Right atrium auricular region (tissue), 2 donors: ENCODE measurements at regions not wholly inside any gene's neighbourhood (a gene's known extent, or its start where the extent isn't known, plus 50 kb on each side); places are given as distances from the start of the nearest gene placed in this dataset.
"Not testable (repeated sequence)": the region's sequence is repeated elsewhere in the genome, so short reads cannot be mapped to it uniquely, and the experiment has no call there.

Source experiments
- DNase-seq: peaks from one replicate; pipeline ENCODE4 v3.0.0-alpha.2; 2019; ENCODE audit warnings: low spot score
- H3K27ac ChIP-seq, 2 donors: fragments of 200-600 bp; sonication (generic); 1 replicate in 1 of 2; 2 replicates in 1 of 2; pipeline ENCODE4 v1.5.1; 2016 to 2019
- H3K27me3 ChIP-seq, 2 donors: fragments of 200-600 bp; sonication (generic); one replicate each; pipeline versions ENCODE4 v1.5.1 to v1.6.0; 2017 to 2019
- H3K36me3 ChIP-seq: fragments of 200-600 bp; sonication (generic); one replicate; pipeline ENCODE4 v1.5.1; 2016
- H3K4me1 ChIP-seq, 2 donors: fragments of 200-600 bp; sonication (generic); one replicate each; pipeline versions ENCODE4 v1.5.1 to v1.6.0; 2017 to 2019
- H3K4me3 ChIP-seq, 2 donors: fragments of 200-600 bp; sonication (generic); 1 replicate in 1 of 2; 2 replicates in 1 of 2; pipeline ENCODE4 v1.5.1; 2017 to 2019; ENCODE audit warnings: mild to moderate bottlenecking in 1 of 2, moderate library complexity in 1 of 2
- H3K9me3 ChIP-seq, 2 donors: fragments of 200-600 bp; sonication (generic); one replicate each; pipeline ENCODE4 v1.5.1; 2019
- CTCF ChIP-seq, 2 donors: fragments of 200-600 bp; sonication (generic); IDR thresholded peaks; one replicate each; pipeline ENCODE4 v1.5.1; 2019; ENCODE audit warnings: antibody characterized with exemption in 2 of 2

- no peak overlapping the region for H3K4me3 ChIP-seq
- H3K9me3 ChIP-seq = no peaks in the 10 kb centered on the region
- peaks cover 0 to 27% of the 10 kb centered on the region in 2 donors for H3K4me1 ChIP-seq
- H3K27me3 ChIP-seq = no peaks in the 10 kb centered on the region
- no peak for DNase-seq
- no peaks in the 10 kb centered on the region for H3K36me3 ChIP-seq
- no peak for TF ChIP-seq CTCF (IDR thresholded peaks at IDR 0.05)
- peak overlapping the region; percentile 81 to 87 for H3K27ac ChIP-seq
Observed at GRCh38 chr9:129548571-129549135, 72.2 kb downstream of the C9orf50 start.

- H3K4me3 ChIP-seq = no peak overlapping the region
- peak overlapping the region; percentile 81 to 87 for H3K27ac ChIP-seq
- DNase-seq = no peak
- no peaks in the 10 kb centered on the region for H3K36me3 ChIP-seq
- H3K4me1 ChIP-seq = peaks cover 0 to 27% of the 10 kb centered on the region in 2 donors
- TF ChIP-seq CTCF (IDR thresholded peaks at IDR 0.05) = no peak
- H3K9me3 ChIP-seq = no peaks in the 10 kb centered on the region
- H3K27me3 ChIP-seq = no peaks in the 10 kb centered on the region
Observed at GRCh38 chr9:129547869-129548570, 72.9 kb downstream of the C9orf50 start.

GRCh38 chr9:129547063-129547462 lies 73.8 kb downstream of the C9orf50 start:
- Histone ChIP-seq H3K27ac (no peak overlapping the region), H3K4me1 (peaks cover 0 to 27% of the 10 kb centered on the region in 2 donors), H3K36me3 (no peaks in the 10 kb centered on the region), H3K27me3 (no peaks in the 10 kb centered on the region), H3K9me3 (no peaks in the 10 kb centered on the region), H3K4me3 (no peak overlapping the region)
- no peak for DNase-seq
- TF ChIP-seq CTCF (IDR thresholded peaks at IDR 0.05) = no peak

GRCh38 chr9:129545876-129546275 lies 75.0 kb downstream of the C9orf50 start:
- H3K9me3 ChIP-seq, H3K27ac ChIP-seq, H3K36me3 ChIP-seq, H3K27me3 ChIP-seq, DNase-seq, H3K4me3 ChIP-seq: not testable (repeated sequence)
- H3K4me1 ChIP-seq = peaks cover 0 to 27% of the 10 kb centered on the region in 2 donors

- no peak overlapping the region for H3K4me3 ChIP-seq
- H3K27me3 ChIP-seq = no peaks in the 10 kb centered on the region
- peaks cover 0 to 18% of the 10 kb centered on the region in 2 donors for H3K4me1 ChIP-seq
- TF ChIP-seq CTCF (IDR thresholded peaks at IDR 0.05) = no peak
- H3K9me3 ChIP-seq = no peaks in the 10 kb centered on the region
- H3K27ac ChIP-seq = no peak overlapping the region
- DNase-seq = no peak
- H3K36me3 ChIP-seq = no peaks in the 10 kb centered on the region
Observed at GRCh38 chr9:129544761-129545160, 76.1 kb downstream of the C9orf50 start.

GRCh38 chr9:129542741-129543140 lies 78.2 kb downstream of the C9orf50 start:
- Histone ChIP-seq H3K4me1 (no peaks in the 10 kb centered on the region), H3K9me3 (peaks cover 0 to 7% of the 10 kb centered on the region in 2 donors), H3K4me3 (no peak overlapping the region), H3K27ac (no peak overlapping the region), H3K36me3 (no peaks in the 10 kb centered on the region), H3K27me3 (no peaks in the 10 kb centered on the region)
- no peak for DNase-seq
- TF ChIP-seq CTCF (IDR thresholded peaks at IDR 0.05) = no peak
